A673 (cell line): ENCODE measurements at regions not wholly inside any gene's neighbourhood (a gene's known extent, or its start where the extent isn't known, plus 50 kb on each side); places are given as distances from the start of the nearest gene placed in this dataset.

Experiments
- EZH2 ChIP-seq: fragments of 200-600 bp; sonication (generic); IDR thresholded peaks from 2 replicates; pipeline ENCODE4 v1.6.1; 2017; ENCODE audit warnings: borderline replicate concordance, low read depth, mild to moderate bottlenecking, mixed read lengths, antibody characterized with exemption, low read length; ENCODE audit not compliant: poor library complexity, severe bottlenecking
- TF ChIP-seq, protein P1 (sequence below): fragments of 300-800, 200-600 bp; sonication (generic); conservative IDR thresholded peaks from 2 replicates; pipeline ENCODE4 v1.5.1; 2017; ENCODE audit warnings: low read depth, mild to moderate bottlenecking, antibody characterized with exemption, low read length, moderate library complexity, mixed read lengths

DNA sequence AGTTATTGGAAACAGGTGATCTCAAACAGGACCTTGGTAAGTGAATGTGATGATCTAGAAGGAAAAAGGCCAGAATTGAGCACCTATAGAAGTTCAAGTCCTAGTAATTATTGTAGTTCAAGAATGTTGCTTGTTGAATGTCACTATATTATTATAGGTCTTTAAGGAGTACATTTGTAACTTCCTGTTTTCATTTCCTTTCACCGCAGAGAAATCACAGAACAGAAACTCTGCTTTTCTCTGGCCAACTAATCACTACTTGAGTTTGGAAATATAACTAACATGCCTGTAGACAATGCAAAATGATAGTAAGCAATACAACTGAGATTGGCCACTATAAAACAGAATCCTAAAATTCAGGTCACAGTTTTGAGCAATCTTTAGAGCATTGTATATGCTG lies 61.8 kb upstream of the EFEMP1 start:
- TF ChIP-seq, protein P1, sequence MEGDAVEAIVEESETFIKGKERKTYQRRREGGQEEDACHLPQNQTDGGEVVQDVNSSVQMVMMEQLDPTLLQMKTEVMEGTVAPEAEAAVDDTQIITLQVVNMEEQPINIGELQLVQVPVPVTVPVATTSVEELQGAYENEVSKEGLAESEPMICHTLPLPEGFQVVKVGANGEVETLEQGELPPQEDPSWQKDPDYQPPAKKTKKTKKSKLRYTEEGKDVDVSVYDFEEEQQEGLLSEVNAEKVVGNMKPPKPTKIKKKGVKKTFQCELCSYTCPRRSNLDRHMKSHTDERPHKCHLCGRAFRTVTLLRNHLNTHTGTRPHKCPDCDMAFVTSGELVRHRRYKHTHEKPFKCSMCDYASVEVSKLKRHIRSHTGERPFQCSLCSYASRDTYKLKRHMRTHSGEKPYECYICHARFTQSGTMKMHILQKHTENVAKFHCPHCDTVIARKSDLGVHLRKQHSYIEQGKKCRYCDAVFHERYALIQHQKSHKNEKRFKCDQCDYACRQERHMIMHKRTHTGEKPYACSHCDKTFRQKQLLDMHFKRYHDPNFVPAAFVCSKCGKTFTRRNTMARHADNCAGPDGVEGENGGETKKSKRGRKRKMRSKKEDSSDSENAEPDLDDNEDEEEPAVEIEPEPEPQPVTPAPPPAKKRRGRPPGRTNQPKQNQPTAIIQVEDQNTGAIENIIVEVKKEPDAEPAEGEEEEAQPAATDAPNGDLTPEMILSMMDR: no peak
- TF ChIP-seq EZH2: no peak
